ENCODE measurements at regions not wholly inside any gene's neighbourhood (a gene's known extent, or its start where the extent isn't known, plus 50 kb on each side); places are given as distances from the start of the nearest gene placed in this dataset.

DNA sequence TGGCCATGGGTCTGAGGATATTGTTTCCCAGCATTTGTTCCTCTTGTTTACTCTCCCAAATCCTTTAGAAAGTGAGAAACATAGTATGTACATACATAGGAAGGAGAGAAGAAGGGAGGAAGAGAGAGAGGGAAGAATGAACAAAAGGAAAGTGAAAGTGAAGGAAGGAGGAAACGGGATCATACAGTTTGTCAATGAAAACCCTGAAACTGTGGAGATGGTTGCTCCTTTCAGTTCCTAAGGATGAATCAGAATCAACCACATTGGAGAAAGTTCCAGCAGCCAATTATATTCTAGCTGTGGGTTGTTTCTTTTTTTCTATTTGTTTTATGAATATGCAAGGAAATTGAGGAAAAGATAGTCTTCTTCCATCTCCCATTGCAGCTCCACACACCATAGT lies 396.5 kb downstream of the MLLT3 start:
- H3K4me1 ChIP-seq: no peaks in the 10 kb centered on the region
- no peak for TF ChIP-seq POLR2A (IDR thresholded peaks at IDR 0.05)
- H3K27me3 ChIP-seq (replicated peaks in 1 of 7): no peaks in the 10 kb centered on the region
- H3K4me3 ChIP-seq: peak overlapping the region in 1 of 8 donors; percentile 19
- no peak overlapping the region for H3K27ac ChIP-seq
- intact Hi-C loops (cut with DNase I; ENCODE audit: low total_unique reads): no loop called here
- H3K9me3 ChIP-seq: peaks cover 0 to 5% (median 0%) of the 10 kb centered on the region in 8 donors
- WGBS, 5 donors: 52 to 72% (median 58%) methylated on average over 1 of the region's 1 CpG
- no peak for DNase-seq
- no peaks in the 10 kb centered on the region for H3K36me3 ChIP-seq

DNA sequence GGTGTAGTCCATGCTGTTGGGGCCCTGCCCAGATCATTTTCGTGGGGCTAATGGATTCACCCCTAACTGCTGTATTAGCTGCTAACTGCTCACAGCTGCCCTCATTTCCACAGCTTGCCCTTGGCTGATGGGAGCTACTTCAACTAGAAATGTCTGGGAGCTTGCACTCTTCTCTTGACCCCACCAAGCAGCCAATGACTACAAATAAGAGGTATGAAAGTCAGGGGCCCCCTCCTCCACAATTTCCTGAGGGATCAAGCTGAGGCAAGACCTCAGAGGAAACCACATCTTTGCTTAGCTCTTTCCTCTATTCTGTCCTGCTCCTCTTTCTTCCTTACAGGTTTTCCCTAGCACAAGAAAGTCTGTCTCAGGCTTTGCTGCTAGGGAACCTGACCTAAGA lies 397.5 kb downstream of the MLLT3 start:
- intact Hi-C loops (cut with DNase I; ENCODE audit: low total_unique reads): no loop called here
- Histone ChIP-seq H3K36me3 (no peaks in the 10 kb centered on the region), H3K4me1 (no peaks in the 10 kb centered on the region), H3K9me3 (no peaks in the 10 kb centered on the region), H3K27ac (no peak overlapping the region), H3K4me3 (no peak overlapping the region), H3K27me3 (replicated peaks in 1 of 7) (no peaks in the 10 kb centered on the region)
- WGBS, 5 donors: 23 to 78% (median 56%) methylated on average over 1 of the region's 1 CpG
- TF ChIP-seq, protein P1, sequence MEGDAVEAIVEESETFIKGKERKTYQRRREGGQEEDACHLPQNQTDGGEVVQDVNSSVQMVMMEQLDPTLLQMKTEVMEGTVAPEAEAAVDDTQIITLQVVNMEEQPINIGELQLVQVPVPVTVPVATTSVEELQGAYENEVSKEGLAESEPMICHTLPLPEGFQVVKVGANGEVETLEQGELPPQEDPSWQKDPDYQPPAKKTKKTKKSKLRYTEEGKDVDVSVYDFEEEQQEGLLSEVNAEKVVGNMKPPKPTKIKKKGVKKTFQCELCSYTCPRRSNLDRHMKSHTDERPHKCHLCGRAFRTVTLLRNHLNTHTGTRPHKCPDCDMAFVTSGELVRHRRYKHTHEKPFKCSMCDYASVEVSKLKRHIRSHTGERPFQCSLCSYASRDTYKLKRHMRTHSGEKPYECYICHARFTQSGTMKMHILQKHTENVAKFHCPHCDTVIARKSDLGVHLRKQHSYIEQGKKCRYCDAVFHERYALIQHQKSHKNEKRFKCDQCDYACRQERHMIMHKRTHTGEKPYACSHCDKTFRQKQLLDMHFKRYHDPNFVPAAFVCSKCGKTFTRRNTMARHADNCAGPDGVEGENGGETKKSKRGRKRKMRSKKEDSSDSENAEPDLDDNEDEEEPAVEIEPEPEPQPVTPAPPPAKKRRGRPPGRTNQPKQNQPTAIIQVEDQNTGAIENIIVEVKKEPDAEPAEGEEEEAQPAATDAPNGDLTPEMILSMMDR (IDR thresholded peaks at IDR 0.05 in 8 of 11, conservative IDR thresholded peaks at IDR 0.05 in 3 of 11): no peak
- no peak for TF ChIP-seq POLR2AphosphoS5 (IDR thresholded peaks at IDR 0.05)
- no peak for TF ChIP-seq POLR2A (IDR thresholded peaks at IDR 0.05)
- no peak for DNase-seq

DNA sequence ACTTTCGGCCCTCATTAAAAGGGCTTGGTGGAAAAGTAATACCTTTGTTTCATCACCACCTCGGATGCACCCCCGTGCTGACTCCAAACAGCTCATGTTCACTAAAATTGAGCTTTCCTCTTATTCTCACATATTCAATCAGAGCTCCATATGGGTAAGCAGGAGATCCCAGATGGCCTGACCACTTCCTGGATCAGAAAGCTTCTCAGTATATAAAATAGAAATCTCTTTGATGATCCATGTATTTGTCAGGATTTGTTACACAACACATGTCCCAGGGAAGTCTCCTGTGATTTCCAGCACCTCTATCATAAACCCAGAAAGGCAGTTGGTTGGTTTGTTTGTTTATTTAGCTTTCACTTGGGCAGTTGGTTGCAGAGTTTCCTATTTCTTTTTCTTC lies 402.0 kb downstream of the MLLT3 start:
- no peaks in the 10 kb centered on the region for H3K36me3 ChIP-seq
- intact Hi-C loops (cut with DNase I; ENCODE audit: low total_unique reads): no loop called here
- TF ChIP-seq POLR2AphosphoS5 (IDR thresholded peaks at IDR 0.05): no peak
- no peak for TF ChIP-seq POLR2A (IDR thresholded peaks at IDR 0.05)
- TF ChIP-seq, protein P1 (IDR thresholded peaks at IDR 0.05 in 8 of 11, conservative IDR thresholded peaks at IDR 0.05 in 3 of 11): no peak
- WGBS, 5 donors: 89 to 97% (median 94%) methylated on average over 3 of the region's 3 CpGs
- no peaks in the 10 kb centered on the region for H3K9me3 ChIP-seq
- no peak for DNase-seq
- no peaks in the 10 kb centered on the region for H3K27me3 ChIP-seq (replicated peaks in 1 of 7)
- H3K4me3 ChIP-seq: no peak overlapping the region
- no peak overlapping the region for H3K27ac ChIP-seq
- H3K4me1 ChIP-seq: no peaks in the 10 kb centered on the region

DNA sequence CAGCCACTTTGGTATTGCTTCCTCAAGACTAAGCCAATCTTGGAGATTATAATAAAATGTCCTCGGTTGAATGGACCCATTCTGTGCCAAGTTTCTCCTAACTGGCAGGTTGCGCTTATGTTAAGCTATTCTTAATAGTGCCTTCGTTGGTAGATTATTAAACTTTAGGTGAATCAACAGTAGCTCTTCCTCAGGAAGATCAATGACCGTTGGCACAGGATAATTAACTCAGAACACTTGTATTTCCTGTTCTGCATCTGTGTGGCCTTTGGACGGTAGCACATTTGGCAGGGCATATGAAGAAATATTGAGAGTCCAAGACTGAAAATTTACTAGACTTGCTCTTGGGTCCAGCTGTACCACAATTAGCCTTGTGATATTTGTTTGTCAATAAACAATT lies 402.9 kb downstream of the MLLT3 start:
- Histone ChIP-seq H3K4me1 (no peaks in the 10 kb centered on the region), H3K4me3 (no peak overlapping the region), H3K36me3 (no peaks in the 10 kb centered on the region), H3K9me3 (no peaks in the 10 kb centered on the region), H3K27ac (no peak overlapping the region), H3K27me3 (replicated peaks in 1 of 7) (no peaks in the 10 kb centered on the region)
- TF ChIP-seq POLR2A (IDR thresholded peaks at IDR 0.05) (no peak), POLR2AphosphoS5 (IDR thresholded peaks at IDR 0.05) (no peak)
- TF ChIP-seq, protein P1 (IDR thresholded peaks at IDR 0.05 in 8 of 11, conservative IDR thresholded peaks at IDR 0.05 in 3 of 11): no peak
- DNase-seq: no peak
- 57 to 72% (median 62%) methylated on average over 5 of the region's 5 CpGs for WGBS, 5 donors
- intact Hi-C loops (cut with DNase I; ENCODE audit: low total_unique reads): no loop called here

GRCh38 chr9:20217596-20217995 lies 404.7 kb downstream of the MLLT3 start:
- Histone ChIP-seq H3K4me3 (no peak overlapping the region), H3K27ac (no peak overlapping the region), H3K9me3 (no peaks in the 10 kb centered on the region), H3K4me1 (no peaks in the 10 kb centered on the region), H3K27me3 (replicated peaks in 1 of 7) (no peaks in the 10 kb centered on the region), H3K36me3 (no peaks in the 10 kb centered on the region)
- intact Hi-C loops (cut with DNase I; ENCODE audit: low total_unique reads): no loop called here
- no peak for TF ChIP-seq POLR2A (IDR thresholded peaks at IDR 0.05)
- TF ChIP-seq POLR2AphosphoS5 (IDR thresholded peaks at IDR 0.05): no peak
- TF ChIP-seq, protein P1 (IDR thresholded peaks at IDR 0.05 in 8 of 11, conservative IDR thresholded peaks at IDR 0.05 in 3 of 11): no peak
- no peak for DNase-seq
- WGBS, 5 donors: 74 to 94% (median 88%) methylated on average over 3 of the region's 3 CpGs

Measured in spleen (tissue), 11 donors.